Esophagus muscularis mucosa (tissue), 3 donors: ENCODE measurements at regions not wholly inside any gene's neighbourhood (a gene's known extent, or its start where the extent isn't known, plus 50 kb on each side); places are given as distances from the start of the nearest gene placed in this dataset.

ENCODE experiments used
- POLR2A ChIP-seq: fragments of 450-650 bp; IDR thresholded peaks from one replicate; pipeline ENCODE4 v1.6.1; 2017; ENCODE audit warnings: antibody characterized with exemption, moderate library complexity, mild to moderate bottlenecking, low read depth
- TF ChIP-seq, protein P1 (sequence below), 3 experiments: fragments of 200-600 bp in 2 of 3; fragments of 450-650 bp in 1 of 3; sonication (generic) in 2 of 3; IDR thresholded peaks; one replicate each; pipeline ENCODE4 v1.5.1; 2017 to 2019; ENCODE audit warnings: antibody characterized with exemption in 3 of 3, mild to moderate bottlenecking in 2 of 3, moderate library complexity in 1 of 3

DNA sequence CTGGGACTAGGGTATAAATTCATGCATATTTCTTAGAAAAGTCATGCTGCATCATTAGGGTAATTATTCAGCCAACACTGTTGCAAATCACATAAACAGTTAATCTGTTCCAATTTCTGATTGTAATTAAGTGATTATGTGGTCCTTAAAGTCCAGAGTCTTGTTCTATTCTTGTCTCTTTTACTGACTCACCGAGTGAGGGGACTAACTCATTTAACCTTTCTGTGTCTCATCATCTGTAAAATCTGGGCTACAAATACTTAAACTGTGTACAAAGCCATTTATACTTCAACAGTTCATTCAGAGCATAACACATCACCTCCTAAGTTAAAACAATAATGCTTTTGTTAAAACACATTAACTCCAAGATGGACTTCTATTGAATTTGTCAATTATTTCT lies 65.4 kb upstream of the KLHL13 start:
- TF ChIP-seq, protein P1, sequence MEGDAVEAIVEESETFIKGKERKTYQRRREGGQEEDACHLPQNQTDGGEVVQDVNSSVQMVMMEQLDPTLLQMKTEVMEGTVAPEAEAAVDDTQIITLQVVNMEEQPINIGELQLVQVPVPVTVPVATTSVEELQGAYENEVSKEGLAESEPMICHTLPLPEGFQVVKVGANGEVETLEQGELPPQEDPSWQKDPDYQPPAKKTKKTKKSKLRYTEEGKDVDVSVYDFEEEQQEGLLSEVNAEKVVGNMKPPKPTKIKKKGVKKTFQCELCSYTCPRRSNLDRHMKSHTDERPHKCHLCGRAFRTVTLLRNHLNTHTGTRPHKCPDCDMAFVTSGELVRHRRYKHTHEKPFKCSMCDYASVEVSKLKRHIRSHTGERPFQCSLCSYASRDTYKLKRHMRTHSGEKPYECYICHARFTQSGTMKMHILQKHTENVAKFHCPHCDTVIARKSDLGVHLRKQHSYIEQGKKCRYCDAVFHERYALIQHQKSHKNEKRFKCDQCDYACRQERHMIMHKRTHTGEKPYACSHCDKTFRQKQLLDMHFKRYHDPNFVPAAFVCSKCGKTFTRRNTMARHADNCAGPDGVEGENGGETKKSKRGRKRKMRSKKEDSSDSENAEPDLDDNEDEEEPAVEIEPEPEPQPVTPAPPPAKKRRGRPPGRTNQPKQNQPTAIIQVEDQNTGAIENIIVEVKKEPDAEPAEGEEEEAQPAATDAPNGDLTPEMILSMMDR (IDR thresholded peaks at IDR 0.05): no peak
- TF ChIP-seq POLR2A: no peak
